Loucy (cell line): ENCODE measurements at regions not wholly inside any gene's neighbourhood (a gene's known extent, or its start where the extent isn't known, plus 50 kb on each side); places are given as distances from the start of the nearest gene placed in this dataset.

Experiments used
- H2AFZ ChIP-seq: fragments of 200-600 bp; sonication (generic); 2 replicates; pipeline ENCODE4 v1.6.0; 2016; ENCODE audit warnings: antibody characterized with exemption, mild to moderate bottlenecking, low read length, moderate library complexity
- H3F3A ChIP-seq: fragments of 200-600 bp; 2 replicates; pipeline ENCODE4 v1.6.0; 2016; ENCODE audit warnings: antibody characterized with exemption, low read depth, mild to moderate bottlenecking
- H3K27me3 ChIP-seq: fragments of 200-600 bp; sonication (generic); 2 replicates; pipeline ENCODE4 v1.6.1; 2014; ENCODE audit warnings: low read length, mild to moderate bottlenecking; ENCODE audit not compliant: insufficient read depth, poor library complexity, severe bottlenecking
- H3K36me3 ChIP-seq: fragments of 200-600 bp; sonication (generic); 2 replicates; pipeline ENCODE4 v1.6.1; 2016; ENCODE audit warnings: low read length; ENCODE audit not compliant: insufficient read depth
- H3K4me1 ChIP-seq: fragments of 200-600 bp; sonication (generic); 2 replicates; pipeline ENCODE4 v1.5.1; 2014; ENCODE audit warnings: low read length, mild to moderate bottlenecking; ENCODE audit not compliant: insufficient read depth, poor library complexity, severe bottlenecking
- H3K4me2 ChIP-seq: fragments of 200-600 bp; sonication (generic); 2 replicates; pipeline ENCODE4 v1.6.0; 2014; ENCODE audit warnings: antibody characterized with exemption, low read length, low read depth, mild to moderate bottlenecking; ENCODE audit not compliant: poor library complexity, severe bottlenecking
- H3K4me3 ChIP-seq: fragments of 200-600 bp; sonication (generic); 2 replicates; pipeline ENCODE4 v1.5.1; 2014; ENCODE audit warnings: low read length, mild to moderate bottlenecking, mixed read lengths; ENCODE audit not compliant: poor library complexity, severe bottlenecking
- H3K79me2 ChIP-seq: fragments of 200-600 bp; sonication (generic); 2 replicates; pipeline ENCODE4 v1.6.1; 2014; ENCODE audit warnings: low read length; ENCODE audit not compliant: insufficient read depth
- H3K9ac ChIP-seq: fragments of 200-600 bp; sonication (generic); 2 replicates; pipeline ENCODE4 v1.6.0; 2014; ENCODE audit warnings: mild to moderate bottlenecking, low read depth, low read length, moderate library complexity; ENCODE audit not compliant: poor library complexity, severe bottlenecking
- H3K9me2 ChIP-seq: fragments of 200-600 bp; sonication (generic); replicated peaks from 2 replicates; pipeline ENCODE4 v1.6.1; 2016; ENCODE audit warnings: low read depth, low read length, mixed read lengths
- H3K9me3 ChIP-seq: fragments of 200-600 bp; sonication (generic); 2 replicates; pipeline ENCODE4 v1.6.1; 2014; ENCODE audit warnings: mild to moderate bottlenecking, antibody characterized with exemption, low read length, low read depth; ENCODE audit not compliant: insufficient read depth
- H4K20me1 ChIP-seq: fragments of 200-600 bp; sonication (generic); 2 replicates; pipeline ENCODE4 v1.6.0; 2014; ENCODE audit warnings: antibody characterized with exemption, low read length, mild to moderate bottlenecking; ENCODE audit not compliant: insufficient read depth, poor library complexity, severe bottlenecking
- EZH2phosphoT487 ChIP-seq: fragments of 200-600 bp; IDR thresholded peaks from 2 replicates; pipeline ENCODE4 v1.6.1; 2018; ENCODE audit warnings: antibody characterized with exemption, mild to moderate bottlenecking, moderate library complexity, borderline replicate concordance
- TF ChIP-seq, protein P1 (sequence below): fragments of 200-600 bp; sonication (generic); conservative IDR thresholded peaks from 2 replicates; pipeline ENCODE4 v1.5.1; 2014; ENCODE audit warnings: mild to moderate bottlenecking, antibody characterized with exemption, low read length

DNA sequence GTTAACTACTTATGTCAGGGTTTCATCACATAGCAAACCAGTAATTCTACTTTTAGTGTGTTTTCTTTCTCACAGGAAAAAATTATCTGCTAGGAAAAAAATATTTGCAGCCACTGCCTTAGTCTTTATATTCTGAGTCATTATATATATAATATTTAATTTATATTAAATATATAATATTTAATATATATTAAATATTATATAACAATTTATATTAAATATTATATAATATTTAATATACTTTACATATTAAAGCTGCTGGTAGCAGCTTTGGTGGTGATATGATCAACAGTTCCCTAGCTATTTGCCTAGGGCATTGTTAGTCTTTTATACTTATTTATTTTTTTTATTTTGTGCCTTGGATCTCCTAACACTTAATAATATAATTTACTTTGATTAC is 381.6 kb downstream of the STIM2 start:
- Histone ChIP-seq H3F3A (no peaks in the 10 kb centered on the region), H3K36me3 (no peaks in the 10 kb centered on the region), H3K79me2 (no peaks in the 10 kb centered on the region), H2AFZ (no peak overlapping the region), H3K9me2 (no peaks in the 10 kb centered on the region), H4K20me1 (no peaks in the 10 kb centered on the region), H3K9ac (no peak overlapping the region), H3K9me3 (no peaks in the 10 kb centered on the region), H3K27me3 (no peaks in the 10 kb centered on the region), H3K4me2 (no peak overlapping the region), H3K4me3 (no peak overlapping the region), H3K4me1 (no peaks in the 10 kb centered on the region)
- TF ChIP-seq, protein P1, sequence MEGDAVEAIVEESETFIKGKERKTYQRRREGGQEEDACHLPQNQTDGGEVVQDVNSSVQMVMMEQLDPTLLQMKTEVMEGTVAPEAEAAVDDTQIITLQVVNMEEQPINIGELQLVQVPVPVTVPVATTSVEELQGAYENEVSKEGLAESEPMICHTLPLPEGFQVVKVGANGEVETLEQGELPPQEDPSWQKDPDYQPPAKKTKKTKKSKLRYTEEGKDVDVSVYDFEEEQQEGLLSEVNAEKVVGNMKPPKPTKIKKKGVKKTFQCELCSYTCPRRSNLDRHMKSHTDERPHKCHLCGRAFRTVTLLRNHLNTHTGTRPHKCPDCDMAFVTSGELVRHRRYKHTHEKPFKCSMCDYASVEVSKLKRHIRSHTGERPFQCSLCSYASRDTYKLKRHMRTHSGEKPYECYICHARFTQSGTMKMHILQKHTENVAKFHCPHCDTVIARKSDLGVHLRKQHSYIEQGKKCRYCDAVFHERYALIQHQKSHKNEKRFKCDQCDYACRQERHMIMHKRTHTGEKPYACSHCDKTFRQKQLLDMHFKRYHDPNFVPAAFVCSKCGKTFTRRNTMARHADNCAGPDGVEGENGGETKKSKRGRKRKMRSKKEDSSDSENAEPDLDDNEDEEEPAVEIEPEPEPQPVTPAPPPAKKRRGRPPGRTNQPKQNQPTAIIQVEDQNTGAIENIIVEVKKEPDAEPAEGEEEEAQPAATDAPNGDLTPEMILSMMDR: no peak
- no peak for TF ChIP-seq EZH2phosphoT487

DNA sequence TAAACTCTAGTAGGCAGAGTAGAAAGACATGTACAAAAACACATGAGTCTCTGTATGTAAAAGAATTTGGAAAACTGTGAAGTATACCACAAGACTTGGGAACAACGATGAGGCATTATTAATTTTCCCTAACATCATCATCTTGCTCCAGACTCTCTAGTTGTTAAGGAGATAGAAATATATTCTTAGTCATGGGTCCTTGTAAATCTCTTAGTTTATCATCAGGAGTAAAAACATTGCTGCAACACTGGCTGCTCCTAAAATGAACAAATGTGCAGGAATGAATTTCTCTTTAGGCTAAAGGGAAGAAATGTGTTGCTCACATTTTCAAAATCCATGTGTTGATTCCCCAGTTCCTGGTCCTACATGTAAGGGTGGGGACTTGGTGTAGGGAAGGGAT is 384.6 kb downstream of the STIM2 start:
- H3K4me3 ChIP-seq: no peak overlapping the region
- H2AFZ ChIP-seq: no peak overlapping the region
- TF ChIP-seq, protein P1: no peak
- H3K9me2 ChIP-seq: no peaks in the 10 kb centered on the region
- H3K79me2 ChIP-seq: no peaks in the 10 kb centered on the region
- H3K9me3 ChIP-seq: no peaks in the 10 kb centered on the region
- no peak overlapping the region for H3K4me2 ChIP-seq
- H3K9ac ChIP-seq: no peak overlapping the region
- no peaks in the 10 kb centered on the region for H3K27me3 ChIP-seq
- no peaks in the 10 kb centered on the region for H3K4me1 ChIP-seq
- H4K20me1 ChIP-seq: no peaks in the 10 kb centered on the region
- no peaks in the 10 kb centered on the region for H3F3A ChIP-seq
- H3K36me3 ChIP-seq: no peaks in the 10 kb centered on the region

DNA sequence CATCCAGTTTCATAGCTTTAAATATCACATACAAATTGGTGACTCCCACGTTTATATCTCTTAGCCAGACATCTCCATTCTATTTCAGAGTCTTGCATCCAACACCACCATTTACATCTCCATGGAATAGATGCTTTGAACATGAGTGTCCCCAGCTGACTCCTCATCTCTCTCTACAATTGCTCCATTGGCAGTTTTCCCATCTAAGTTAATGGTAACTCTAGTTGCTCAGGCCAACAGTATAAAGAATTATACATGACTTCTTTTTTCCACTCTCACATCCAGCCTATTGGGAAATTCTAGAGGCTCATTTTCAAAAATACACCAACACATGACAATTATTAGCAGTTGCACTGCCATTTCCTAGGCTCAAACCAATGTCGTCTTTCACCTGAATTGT is 388.2 kb downstream of the STIM2 start:
- H2AFZ ChIP-seq: no peak overlapping the region
- no peak overlapping the region for H3K4me2 ChIP-seq
- H3K36me3 ChIP-seq: no peaks in the 10 kb centered on the region
- no peaks in the 10 kb centered on the region for H3K79me2 ChIP-seq
- H3K4me3 ChIP-seq: no peak overlapping the region
- H4K20me1 ChIP-seq: no peaks in the 10 kb centered on the region
- H3K9ac ChIP-seq: no peak overlapping the region
- H3K9me3 ChIP-seq: no peaks in the 10 kb centered on the region
- no peaks in the 10 kb centered on the region for H3K9me2 ChIP-seq
- no peaks in the 10 kb centered on the region for H3K4me1 ChIP-seq
- H3F3A ChIP-seq: no peaks in the 10 kb centered on the region
- TF ChIP-seq, protein P1: no peak
- TF ChIP-seq EZH2phosphoT487: no peak
- no peaks in the 10 kb centered on the region for H3K27me3 ChIP-seq
